LNCaP clone FGC (cell line): ENCODE measurements at regions not wholly inside any gene's neighbourhood (a gene's known extent, or its start where the extent isn't known, plus 50 kb on each side); places are given as distances from the start of the nearest gene placed in this dataset.

ENCODE experiments used
- DNase-seq: peaks from one replicate; pipeline ENCODE4 v3.0.0-alpha.2; 2011; ENCODE audit warnings: low read depth
- H3K4me3 ChIP-seq: 2 replicates; pipeline ENCODE4 v1.5.1; 2011; ENCODE audit warnings: mild to moderate bottlenecking, low read depth, low read length, control low read depth
- CTCF ChIP-seq: IDR thresholded peaks from 2 replicates; pipeline ENCODE4 v1.5.1; 2012; ENCODE audit warnings: mild to moderate bottlenecking; ENCODE audit not compliant: control insufficient read depth, insufficient read depth; ENCODE audit errors: extremely low read depth

- TF ChIP-seq CTCF, result no peak
- no peak overlapping the region for H3K4me3 ChIP-seq
- DNase-seq, result no peak
Observed at GRCh38 chr6:45746046-45746445, 269.6 kb downstream of the CLIC5 start.

GRCh38 chr6:45743028-45743615 lies 272.5 kb downstream of the CLIC5 start:
- DNase-seq, result no peak
- H3K4me3 ChIP-seq, result no peak overlapping the region
- no peak for TF ChIP-seq CTCF

GRCh38 chr6:45742591-45742990 lies 273.1 kb downstream of the CLIC5 start:
- no peak for DNase-seq
- no peak for TF ChIP-seq CTCF
- H3K4me3 ChIP-seq, result no peak overlapping the region

- H3K4me3 ChIP-seq, result no peak overlapping the region
- DNase-seq, result no peak
- TF ChIP-seq CTCF, result no peak
Observed at GRCh38 chr6:45741437-45742171, 274.1 kb downstream of the CLIC5 start.

- no peak for TF ChIP-seq CTCF
- DNase-seq, result no peak
- no peak overlapping the region for H3K4me3 ChIP-seq
Observed at GRCh38 chr6:45739058-45739457, 276.6 kb downstream of the CLIC5 start.

GRCh38 chr6:45738057-45738455 lies 277.6 kb downstream of the CLIC5 start:
- TF ChIP-seq CTCF, result no peak
- no peak for DNase-seq
- no peak overlapping the region for H3K4me3 ChIP-seq
